ENCODE measurements at regions not wholly inside any gene's neighbourhood (a gene's known extent, or its start where the extent isn't known, plus 50 kb on each side); places are given as distances from the start of the nearest gene placed in this dataset.

- TF ChIP-seq POLR2A (IDR thresholded peaks at IDR 0.05): no peak
- no peak for TF ChIP-seq CTCF (IDR thresholded peaks at IDR 0.05)
These were observed 67.4 kb upstream of the FRY start for GRCh38 chr13:31964168-31964567.
